Activated naive CD8-positive, alpha-beta T cell treated with anti-CD3 and anti-CD28 coated beads, Interleukin-2, amount 50 U/mL, for 24 hours (primary cell): ENCODE measurements at regions not wholly inside any gene's neighbourhood (a gene's known extent, or its start where the extent isn't known, plus 50 kb on each side); places are given as distances from the start of the nearest gene placed in this dataset.

ENCODE experiments used
- ATAC-seq: fragments of 150-1000 bp; cut with Tn5 transposase; one replicate; pipeline ENCODE4 v1.10.0; 2021
- DNase-seq: peaks from one replicate; pipeline ENCODE4 v3.0.0; 2021
- H3K27ac Mint-ChIP-seq: one replicate; pipeline ENCODE4 v1.8.0; 2021; ENCODE audit warnings: mild to moderate bottlenecking, mixed read lengths
- H3K27me3 Mint-ChIP-seq: one replicate; pipeline ENCODE4 v1.8.0; 2021; ENCODE audit warnings: mixed read lengths
- H3K36me3 Mint-ChIP-seq: one replicate; pipeline ENCODE4 v1.8.0; 2021; ENCODE audit warnings: low read depth, mixed read lengths
- H3K4me1 Mint-ChIP-seq: one replicate; pipeline ENCODE4 v1.8.0; 2021; ENCODE audit warnings: mixed read lengths
- H3K4me3 Mint-ChIP-seq: one replicate; pipeline ENCODE4 v1.8.0; 2021; ENCODE audit warnings: mild to moderate bottlenecking, moderate library complexity, mixed read lengths
- H3K9me3 Mint-ChIP-seq: one replicate; pipeline ENCODE4 v1.8.0; 2021; ENCODE audit warnings: mixed read lengths

- H3K4me1 Mint-ChIP-seq: no peaks in the 10 kb centered on the region
- H3K4me3 Mint-ChIP-seq: no peak overlapping the region
- no peak overlapping the region for H3K27ac Mint-ChIP-seq
- DNase-seq (no peak), ATAC-seq (no peak)
- H3K27me3 Mint-ChIP-seq: no peaks in the 10 kb centered on the region
- H3K36me3 Mint-ChIP-seq: no peaks in the 10 kb centered on the region
- H3K9me3 Mint-ChIP-seq: peaks cover 8% of the 10 kb centered on the region
Observed at GRCh38 chr21:22076471-22076870, 1078.3 kb downstream of the NCAM2 start.

GRCh38 chr21:22083899-22084298 lies 1085.7 kb downstream of the NCAM2 start:
- no peaks in the 10 kb centered on the region for H3K36me3 Mint-ChIP-seq

GRCh38 chr21:22096314-22096713 lies 1098.1 kb downstream of the NCAM2 start:
- Mint-ChIP-seq H3K9me3 (peaks cover 6% of the 10 kb centered on the region), H3K27me3 (no peaks in the 10 kb centered on the region)

More at GRCh38 chr21:22083899-22084298, 1085.7 kb downstream of the NCAM2 start:
- DNase-seq (no peak), ATAC-seq (no peak)
- Mint-ChIP-seq H3K4me3 (no peak overlapping the region), H3K27me3 (no peaks in the 10 kb centered on the region), H3K27ac (no peak overlapping the region), H3K9me3 (peaks cover 9% of the 10 kb centered on the region), H3K4me1 (no peaks in the 10 kb centered on the region)

GRCh38 chr21:22106720-22107410 lies 1108.7 kb downstream of the NCAM2 start:
- no peaks in the 10 kb centered on the region for H3K27me3 Mint-ChIP-seq
- H3K27ac Mint-ChIP-seq: no peak overlapping the region
- no peaks in the 10 kb centered on the region for H3K9me3 Mint-ChIP-seq
- H3K4me3 Mint-ChIP-seq: no peak overlapping the region
- no peaks in the 10 kb centered on the region for H3K4me1 Mint-ChIP-seq
- DNase-seq: no peak
- H3K36me3 Mint-ChIP-seq: no peaks in the 10 kb centered on the region
- ATAC-seq: no peak

More at GRCh38 chr21:22096314-22096713, 1098.1 kb downstream of the NCAM2 start:
- ATAC-seq (no peak), DNase-seq (no peak)
- H3K4me3 Mint-ChIP-seq: no peak overlapping the region
- H3K27ac Mint-ChIP-seq: no peak overlapping the region
- no peaks in the 10 kb centered on the region for H3K4me1 Mint-ChIP-seq
- no peaks in the 10 kb centered on the region for H3K36me3 Mint-ChIP-seq

- Mint-ChIP-seq H3K36me3 (no peaks in the 10 kb centered on the region), H3K27me3 (no peaks in the 10 kb centered on the region), H3K9me3 (peaks cover 3% of the 10 kb centered on the region), H3K4me3 (no peak overlapping the region), H3K27ac (no peak overlapping the region), H3K4me1 (no peaks in the 10 kb centered on the region)
- ATAC-seq: no peak
- DNase-seq: no peak
Observed at GRCh38 chr21:22115746-22116145, 1117.5 kb downstream of the NCAM2 start.

GRCh38 chr21:22120616-22121266 lies 1122.5 kb downstream of the NCAM2 start:
- Mint-ChIP-seq H3K4me1 (no peaks in the 10 kb centered on the region), H3K27me3 (no peaks in the 10 kb centered on the region), H3K36me3 (no peaks in the 10 kb centered on the region), H3K27ac (no peak overlapping the region), H3K4me3 (no peak overlapping the region), H3K9me3 (peaks cover 6% of the 10 kb centered on the region)
- no peak for DNase-seq
- no peak for ATAC-seq

GRCh38 chr21:22125581-22125980 lies 1127.4 kb downstream of the NCAM2 start:
- DNase-seq: no peak
- H3K27ac Mint-ChIP-seq: no peak overlapping the region
- no peak overlapping the region for H3K4me3 Mint-ChIP-seq
- H3K27me3 Mint-ChIP-seq: no peaks in the 10 kb centered on the region
- H3K36me3 Mint-ChIP-seq: no peaks in the 10 kb centered on the region
- no peak for ATAC-seq
- no peaks in the 10 kb centered on the region for H3K4me1 Mint-ChIP-seq
- peaks cover 6% of the 10 kb centered on the region for H3K9me3 Mint-ChIP-seq

GRCh38 chr21:22128671-22129070 lies 1130.5 kb downstream of the NCAM2 start:
- no peaks in the 10 kb centered on the region for H3K9me3 Mint-ChIP-seq
- H3K27me3 Mint-ChIP-seq: no peaks in the 10 kb centered on the region
- no peaks in the 10 kb centered on the region for H3K36me3 Mint-ChIP-seq
- DNase-seq: no peak
- no peak overlapping the region for H3K27ac Mint-ChIP-seq
- H3K4me1 Mint-ChIP-seq: no peaks in the 10 kb centered on the region
- ATAC-seq: no peak
- no peak overlapping the region for H3K4me3 Mint-ChIP-seq

- Mint-ChIP-seq H3K27ac (no peak overlapping the region), H3K27me3 (no peaks in the 10 kb centered on the region), H3K4me3 (no peak overlapping the region), H3K4me1 (no peaks in the 10 kb centered on the region), H3K36me3 (no peaks in the 10 kb centered on the region), H3K9me3 (no peaks in the 10 kb centered on the region)
- no peak for ATAC-seq
- DNase-seq: no peak
Observed at GRCh38 chr21:22132358-22133071, 1134.3 kb downstream of the NCAM2 start.

GRCh38 chr21:22136740-22137139 lies 1138.5 kb downstream of the NCAM2 start:
- H3K4me1 Mint-ChIP-seq: no peaks in the 10 kb centered on the region
- H3K36me3 Mint-ChIP-seq: no peaks in the 10 kb centered on the region
- no peaks in the 10 kb centered on the region for H3K27me3 Mint-ChIP-seq
- H3K9me3 Mint-ChIP-seq: no peaks in the 10 kb centered on the region
- DNase-seq: no peak
- no peak overlapping the region for H3K4me3 Mint-ChIP-seq
- no peak for ATAC-seq
- H3K27ac Mint-ChIP-seq: no peak overlapping the region

GRCh38 chr21:22138297-22139016 lies 1140.2 kb downstream of the NCAM2 start:
- no peaks in the 10 kb centered on the region for H3K9me3 Mint-ChIP-seq
- DNase-seq (no peak), ATAC-seq (no peak)
- no peaks in the 10 kb centered on the region for H3K27me3 Mint-ChIP-seq
- H3K36me3 Mint-ChIP-seq: no peaks in the 10 kb centered on the region
- no peaks in the 10 kb centered on the region for H3K4me1 Mint-ChIP-seq
- no peak overlapping the region for H3K4me3 Mint-ChIP-seq
- H3K27ac Mint-ChIP-seq: no peak overlapping the region

GRCh38 chr21:22145545-22145944 lies 1147.3 kb downstream of the NCAM2 start:
- Mint-ChIP-seq H3K36me3 (no peaks in the 10 kb centered on the region), H3K27me3 (no peaks in the 10 kb centered on the region)
- ATAC-seq: no peak

GRCh38 chr21:22154579-22155274 lies 1156.5 kb downstream of the NCAM2 start:
- no peak overlapping the region for H3K4me3 Mint-ChIP-seq
- ATAC-seq (no peak), DNase-seq (no peak)
- H3K27me3 Mint-ChIP-seq: no peaks in the 10 kb centered on the region
- H3K4me1 Mint-ChIP-seq: no peaks in the 10 kb centered on the region
- no peak overlapping the region for H3K27ac Mint-ChIP-seq
- H3K36me3 Mint-ChIP-seq: no peaks in the 10 kb centered on the region
- H3K9me3 Mint-ChIP-seq: peaks cover 5% of the 10 kb centered on the region

More at GRCh38 chr21:22145545-22145944, 1147.3 kb downstream of the NCAM2 start:
- no peak for DNase-seq
- H3K4me1 Mint-ChIP-seq: no peaks in the 10 kb centered on the region
- no peak overlapping the region for H3K27ac Mint-ChIP-seq
- peaks cover 12% of the 10 kb centered on the region for H3K9me3 Mint-ChIP-seq
- H3K4me3 Mint-ChIP-seq: no peak overlapping the region

GRCh38 chr21:22164912-22165311 lies 1166.7 kb downstream of the NCAM2 start:
- Mint-ChIP-seq H3K4me1 (no peaks in the 10 kb centered on the region), H3K36me3 (no peaks in the 10 kb centered on the region), H3K27ac (no peak overlapping the region), H3K9me3 (peaks cover 8% of the 10 kb centered on the region), H3K4me3 (no peak overlapping the region), H3K27me3 (no peaks in the 10 kb centered on the region)
- DNase-seq (no peak), ATAC-seq (no peak)
